GM19468 (cell line): ENCODE measurements at regions not wholly inside any gene's neighbourhood (a gene's known extent, or its start where the extent isn't known, plus 50 kb on each side); places are given as distances from the start of the nearest gene placed in this dataset.
"Not testable (repeated sequence)": the region's sequence is repeated elsewhere in the genome, so short reads cannot be mapped to it uniquely, and the experiment has no call there.

Experiments used
- ATAC-seq: cut with Tn5 transposase; IDR thresholded peaks from one replicate; pipeline ENCODE4 v1.9.1; 2021; ENCODE audit warnings: mild to moderate bottlenecking, moderate library complexity, moderate number of reproducible peaks; ENCODE audit not compliant: unreplicated experiment; ENCODE audit errors: extremely low read depth

DNA sequence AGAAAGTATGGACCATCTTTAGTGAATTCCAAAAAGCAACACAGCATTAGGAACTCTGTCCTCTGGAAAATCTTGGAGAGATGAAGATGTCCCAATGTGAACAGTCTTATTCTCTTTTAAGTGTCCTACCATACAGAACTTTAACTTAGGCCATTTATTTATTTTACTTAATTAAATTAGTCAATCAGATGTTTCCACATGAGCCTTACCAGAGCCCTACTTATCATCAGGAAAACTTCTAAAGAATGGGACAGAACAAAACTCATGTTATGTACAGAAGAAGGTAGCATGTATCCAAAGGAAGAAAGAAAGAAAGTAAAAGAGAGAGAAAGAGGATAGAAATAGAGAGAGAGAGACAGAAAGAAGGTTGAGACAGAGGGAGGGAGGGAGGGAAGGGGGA is 276.4 kb downstream of the ETV1 start:
- ATAC-seq, result no peak

DNA sequence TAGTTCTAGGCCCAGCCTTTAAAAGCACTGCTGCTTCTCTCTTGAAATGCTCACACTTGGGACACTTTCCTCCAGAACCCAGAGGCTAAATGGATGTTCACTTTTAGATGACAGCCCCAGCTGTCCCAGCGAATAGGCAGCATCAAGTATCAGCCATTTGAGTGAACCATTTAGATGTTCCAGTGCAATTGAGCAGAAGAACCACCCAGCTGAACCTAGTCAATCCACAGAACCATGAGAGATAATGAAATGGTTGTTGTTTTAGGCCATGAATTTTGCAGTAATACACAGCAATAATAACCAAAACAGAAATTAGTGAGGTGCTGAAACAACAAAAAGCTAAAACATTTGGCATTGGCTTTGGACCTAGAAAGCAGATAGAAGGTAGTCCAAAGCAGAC is 273.9 kb downstream of the ETV1 start:
- ATAC-seq, result no peak

DNA sequence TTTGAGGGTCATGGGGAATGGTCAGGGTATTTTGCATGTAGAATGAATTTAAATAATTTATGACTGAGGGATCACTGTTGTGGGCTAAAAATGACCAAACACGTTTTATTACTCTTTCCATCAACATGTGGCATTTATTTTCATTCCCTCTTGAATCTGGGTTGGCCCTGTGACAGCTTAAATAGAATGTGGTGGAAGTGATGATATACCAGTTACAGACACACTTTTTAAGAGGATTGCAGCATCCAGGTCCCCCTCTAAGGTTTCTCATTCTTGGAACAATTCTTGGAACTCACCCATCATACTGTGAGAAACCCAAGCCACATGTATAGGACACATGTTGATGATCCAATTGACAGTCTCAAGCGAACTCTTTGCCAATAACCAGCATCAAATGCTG is 272.4 kb downstream of the ETV1 start:
- ATAC-seq, result no peak

DNA sequence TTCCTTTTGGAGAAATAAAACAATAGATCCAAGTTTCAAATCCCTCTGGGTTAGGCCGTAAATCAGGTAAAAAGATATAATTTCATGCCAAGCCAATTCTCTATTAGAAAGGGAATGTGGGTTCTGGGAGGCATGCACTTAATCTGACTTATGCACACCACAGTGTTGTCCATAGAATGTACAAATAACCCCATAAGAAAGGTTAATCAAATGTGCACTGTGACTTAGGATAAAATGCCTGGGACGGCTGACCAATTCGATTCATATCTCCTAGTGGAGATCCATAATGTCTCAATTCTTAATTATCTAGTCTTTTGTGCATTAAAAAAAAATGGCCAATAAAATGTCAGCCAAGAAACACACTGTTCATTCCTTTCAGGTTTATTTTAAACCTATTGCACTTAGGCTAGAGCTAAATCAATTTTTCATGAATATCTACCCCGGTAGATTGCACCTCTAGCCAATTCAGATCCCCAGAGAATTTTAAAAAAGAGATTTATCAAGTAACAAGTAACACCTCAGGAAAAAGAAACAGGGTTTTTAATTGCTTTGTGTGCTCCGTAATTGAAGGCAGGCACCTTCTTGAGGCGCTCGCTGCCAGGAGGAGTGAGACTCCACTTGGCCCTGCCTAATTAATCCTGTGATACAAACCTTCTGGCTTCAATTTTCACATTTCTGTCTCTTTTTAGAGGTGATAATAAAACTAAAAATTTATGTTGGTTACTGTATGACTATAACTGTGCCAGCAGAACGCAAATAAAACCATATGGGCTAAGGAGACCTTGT is 265.1 kb downstream of the ETV1 start:
- no peak for ATAC-seq

DNA sequence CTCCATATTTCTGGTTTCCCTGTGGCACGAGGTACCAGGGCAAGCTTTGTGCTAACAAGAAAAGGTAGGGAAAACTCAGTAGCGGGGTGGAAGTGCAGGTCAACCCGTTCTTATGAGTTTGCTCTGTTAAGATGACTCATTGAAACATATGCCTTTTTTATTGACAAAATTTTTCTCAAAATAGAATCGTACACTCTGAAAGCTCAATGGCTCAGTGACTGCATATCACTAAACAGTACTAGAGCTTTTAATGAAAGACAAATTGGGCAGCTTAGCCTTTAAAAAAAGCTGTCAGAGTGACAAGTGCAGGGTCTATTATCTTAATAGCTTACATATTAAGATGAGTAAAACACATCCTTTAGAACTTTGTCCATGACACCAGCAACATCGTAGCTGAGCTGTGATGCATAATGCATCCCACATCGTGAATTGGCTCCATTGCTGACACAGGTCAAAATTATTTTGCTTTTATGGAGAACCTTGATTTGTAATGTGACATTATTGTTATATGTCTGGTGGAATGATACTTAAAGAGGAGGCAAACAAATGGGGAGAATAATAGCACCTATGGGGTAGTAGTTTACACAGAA is 264.4 kb downstream of the ETV1 start:
- no peak for ATAC-seq

DNA sequence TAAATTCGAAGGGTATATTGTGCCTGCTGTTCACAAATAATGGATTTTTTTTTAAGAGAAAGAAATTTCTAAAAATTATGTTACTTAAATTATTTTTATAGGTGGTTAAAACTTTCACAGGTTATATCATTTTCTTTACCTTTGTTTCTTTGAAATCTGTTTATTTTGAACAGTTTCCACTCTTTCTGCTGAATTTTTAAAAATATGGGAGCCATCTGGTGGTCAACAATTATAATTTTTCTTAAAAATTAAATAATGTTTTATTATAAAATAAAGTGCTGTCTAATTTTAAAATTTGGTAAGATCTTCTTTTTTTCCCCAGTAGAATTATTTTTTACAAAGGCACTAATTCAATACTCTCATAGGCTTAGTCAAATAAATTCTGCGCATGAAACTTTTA is 263.9 kb downstream of the ETV1 start:
- ATAC-seq, result no peak

DNA sequence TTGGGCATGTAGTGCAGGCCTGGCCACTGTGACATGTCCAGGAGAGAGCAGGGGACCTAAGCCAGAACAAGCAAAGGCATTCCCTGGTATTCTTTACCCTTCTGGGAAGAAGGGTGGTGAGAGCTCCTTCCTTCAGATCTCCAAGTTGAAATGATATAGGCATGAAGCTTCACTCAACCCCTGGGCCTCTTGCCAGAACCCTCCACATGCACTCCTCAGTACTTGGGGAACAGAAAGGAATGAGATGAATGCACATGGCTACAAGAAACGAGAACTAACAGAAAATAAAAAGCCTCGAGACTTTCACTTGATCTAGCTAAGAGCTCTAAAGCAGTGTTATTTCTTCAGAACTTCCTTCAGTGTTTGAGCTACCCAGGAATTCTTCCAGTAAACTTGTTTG is 262.2 kb downstream of the ETV1 start:
- no peak for ATAC-seq

DNA sequence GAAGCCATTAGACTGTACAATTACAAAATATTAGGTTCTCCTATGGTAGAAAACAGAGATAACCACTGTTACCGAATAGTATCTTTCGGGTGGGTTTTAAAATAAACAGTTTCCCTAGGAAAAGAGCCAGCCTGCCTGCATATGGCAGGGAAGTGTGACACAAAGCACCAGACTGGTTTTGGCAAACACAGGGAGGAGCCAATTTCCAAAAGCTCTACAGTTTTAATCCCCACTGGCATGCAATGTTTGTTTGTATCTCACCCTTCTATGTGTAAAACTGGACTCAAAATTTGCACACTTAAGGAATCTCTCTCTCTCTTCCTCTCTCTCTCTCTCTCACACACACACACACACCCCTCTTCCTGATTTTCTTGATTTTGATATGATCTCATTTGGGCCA is 261.7 kb downstream of the ETV1 start:
- ATAC-seq, result no peak

DNA sequence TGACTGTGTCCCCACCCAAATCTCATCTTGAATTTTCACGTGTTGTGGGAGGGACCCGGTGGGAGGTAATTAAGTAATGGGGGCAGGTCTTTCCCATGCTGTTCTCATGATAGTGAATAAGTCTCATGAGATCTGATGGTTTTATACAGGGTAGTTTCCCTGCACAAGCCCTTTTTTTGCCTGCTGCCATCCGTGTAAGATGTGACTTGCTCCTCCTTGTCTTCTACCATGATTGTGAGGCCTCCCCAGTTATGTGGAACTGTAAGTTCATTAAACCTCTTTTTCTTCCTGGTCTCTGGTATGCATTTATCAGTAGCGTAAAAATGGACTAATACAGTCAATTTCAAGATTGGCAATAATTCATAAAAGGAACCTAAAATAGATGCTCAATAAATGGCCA is 261.0 kb downstream of the ETV1 start:
- ATAC-seq, result not testable (repeated sequence)

DNA sequence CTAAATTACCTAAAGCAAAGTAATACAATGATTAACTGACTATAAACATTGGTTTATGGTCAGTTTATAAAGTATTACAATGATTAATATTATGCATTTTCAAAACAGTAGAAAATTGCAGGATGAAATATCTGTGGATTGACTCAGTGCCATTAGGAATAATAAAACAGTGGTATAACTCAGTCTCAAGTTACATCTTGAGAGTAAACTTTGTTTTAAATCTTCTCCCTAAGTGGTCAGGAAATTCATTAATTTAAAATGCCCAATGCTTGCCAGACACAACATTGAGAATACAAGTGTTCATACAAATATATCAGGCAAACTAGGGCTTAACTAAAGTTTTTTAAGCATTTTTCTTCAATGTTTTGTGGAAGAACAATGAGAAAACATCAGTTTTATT is 257.8 kb downstream of the ETV1 start:
- ATAC-seq, result no peak

DNA sequence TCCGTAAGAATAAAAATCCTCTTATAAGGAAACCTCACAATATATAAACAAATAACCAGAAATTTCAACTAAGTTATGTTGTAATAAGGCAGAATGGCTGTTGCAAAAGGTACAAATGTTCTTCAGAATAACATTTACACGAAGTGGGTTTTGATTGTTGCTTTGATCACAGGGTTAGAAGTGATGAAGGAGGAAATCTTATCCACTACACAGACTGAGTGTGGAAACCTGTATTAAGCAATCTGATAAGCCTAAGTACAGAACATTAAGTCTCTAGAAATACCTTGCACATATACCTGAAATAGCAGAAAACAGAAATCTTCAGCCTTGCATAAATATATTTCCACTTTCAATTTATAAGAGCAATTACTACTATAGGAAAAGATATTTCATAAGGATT is 251.9 kb downstream of the ETV1 start:
- ATAC-seq, result no peak

DNA sequence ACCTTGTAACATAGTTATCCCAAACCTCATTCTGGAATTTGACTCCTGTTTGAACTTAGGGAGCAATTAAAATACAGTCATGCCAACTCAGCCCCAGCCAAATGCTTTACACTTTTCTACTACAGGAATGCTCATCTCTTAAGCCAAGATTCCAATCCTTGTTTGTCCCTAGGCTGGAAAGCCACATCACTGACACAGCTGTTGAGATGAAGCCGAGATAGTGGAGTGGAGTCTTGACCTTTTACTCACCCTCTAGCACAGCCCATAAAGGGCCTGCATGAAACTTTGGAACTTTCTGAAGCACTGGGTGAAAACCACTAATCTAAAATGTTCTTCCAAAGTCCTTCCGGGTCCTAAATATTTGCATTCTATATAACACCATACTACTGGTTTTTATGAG is 247.3 kb downstream of the ETV1 start:
- no peak for ATAC-seq

DNA sequence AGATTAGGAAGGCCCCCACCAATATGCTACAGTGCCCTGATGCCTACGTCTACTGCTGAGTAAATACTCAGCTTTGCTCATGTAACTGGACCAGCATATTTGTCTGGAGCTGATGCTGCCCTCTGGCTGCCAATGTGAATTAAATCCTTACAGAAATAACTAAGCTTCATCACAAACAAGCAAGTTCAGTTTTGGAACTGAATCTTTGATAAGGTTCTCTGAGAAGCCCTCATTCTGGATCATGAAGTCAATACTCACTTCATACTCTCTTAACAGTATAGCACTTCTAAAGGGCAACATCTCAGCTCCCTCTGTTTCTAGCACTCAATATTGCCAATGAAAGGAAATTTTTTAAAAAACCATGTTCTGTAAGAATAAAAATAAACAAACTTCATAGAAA is 246.7 kb downstream of the ETV1 start:
- no peak for ATAC-seq

DNA sequence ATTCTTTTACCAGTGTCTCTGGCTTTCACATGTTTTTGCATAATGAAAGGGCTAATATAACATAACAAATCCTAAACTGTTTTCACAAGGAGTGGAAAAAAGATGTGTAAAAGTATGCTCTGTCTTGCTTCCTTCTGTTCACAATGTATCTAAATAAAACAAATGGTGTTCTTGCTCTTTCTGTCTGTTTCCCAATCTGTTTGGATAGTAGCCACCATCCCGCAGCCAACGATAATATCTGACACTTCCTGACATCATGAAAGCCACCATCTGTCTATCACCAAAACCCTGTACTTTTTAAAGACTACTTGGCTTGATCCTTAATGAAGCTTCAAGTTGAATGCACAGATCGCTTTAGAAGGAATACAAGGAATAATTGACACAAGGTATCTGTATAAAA is 246.2 kb downstream of the ETV1 start:
- no peak for ATAC-seq

DNA sequence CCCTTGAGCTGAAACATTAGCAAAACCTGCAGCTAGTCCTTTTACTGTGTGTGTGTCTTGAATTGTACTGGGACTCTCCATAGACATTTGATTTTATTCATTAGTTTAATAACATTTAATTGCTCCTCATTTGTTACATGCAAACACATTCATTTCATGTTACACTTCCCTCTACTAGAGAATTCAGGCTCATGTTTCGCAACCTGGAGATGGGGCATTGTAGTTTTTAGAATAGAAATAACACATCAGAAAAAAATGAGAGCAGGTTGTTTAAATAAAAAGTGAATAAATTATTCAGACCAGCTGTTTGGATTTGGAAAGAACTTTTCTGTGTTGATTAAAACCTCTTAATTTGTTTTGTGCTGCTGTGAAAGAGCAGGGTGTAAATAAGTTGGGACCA is 243.9 kb downstream of the ETV1 start:
- ATAC-seq, result no peak

DNA sequence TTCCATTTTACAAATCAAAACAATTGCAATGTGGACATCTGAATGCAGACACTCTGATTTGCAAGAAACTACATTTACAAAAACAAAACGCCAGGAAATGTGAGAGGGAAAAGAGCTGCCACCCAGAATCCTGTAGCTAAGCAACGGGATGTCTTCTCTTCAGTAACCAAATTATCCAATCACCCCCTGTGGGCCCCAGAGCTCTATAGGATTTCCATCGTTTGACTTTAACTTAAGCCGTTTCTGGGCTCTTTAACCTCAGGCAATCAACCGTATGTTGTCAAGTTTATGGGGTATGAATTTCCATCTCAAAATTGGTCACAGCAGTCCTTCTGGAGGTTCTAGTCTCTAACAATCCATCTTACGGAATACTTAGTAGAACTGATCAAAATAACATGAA is 240.5 kb downstream of the ETV1 start:
- ATAC-seq, result no peak

DNA sequence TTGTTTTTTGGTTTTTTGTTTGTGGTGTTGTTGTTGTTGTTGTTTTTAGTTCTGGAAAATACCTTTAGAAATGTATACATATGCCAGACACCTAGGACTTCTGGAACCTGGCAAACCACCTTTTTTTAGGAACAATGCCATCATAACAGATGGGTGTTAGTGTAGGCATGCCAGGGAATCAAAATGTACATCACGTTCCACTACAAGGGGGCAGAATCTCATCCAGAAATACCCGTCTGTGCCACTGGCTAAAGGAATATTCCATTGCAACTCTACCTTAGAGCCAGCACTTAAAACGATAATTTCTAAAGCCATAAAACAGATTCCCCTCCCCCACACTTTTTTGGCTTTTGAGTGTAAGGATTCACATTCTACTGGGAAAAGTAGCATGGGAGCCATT is 239.8 kb downstream of the ETV1 start:
- no peak for ATAC-seq

DNA sequence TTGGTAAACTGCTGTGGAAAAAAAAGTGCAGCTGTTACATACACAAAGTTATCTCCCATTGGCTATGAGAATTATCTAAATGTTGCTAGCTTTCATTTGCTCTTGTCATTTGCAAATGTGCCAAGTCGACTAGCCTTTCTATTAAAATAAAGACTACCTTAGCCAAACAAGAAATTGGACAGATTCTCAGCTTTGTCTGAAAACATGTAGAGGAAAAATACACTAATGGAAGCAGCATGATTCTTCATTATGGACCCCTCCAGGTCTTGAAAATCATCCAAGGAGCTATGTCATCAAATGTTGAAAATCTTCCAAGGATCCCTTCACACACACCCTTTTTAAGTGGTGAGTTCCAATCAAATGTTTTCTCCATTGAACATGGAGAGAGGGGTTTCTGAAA is 237.7 kb downstream of the ETV1 start:
- no peak for ATAC-seq

DNA sequence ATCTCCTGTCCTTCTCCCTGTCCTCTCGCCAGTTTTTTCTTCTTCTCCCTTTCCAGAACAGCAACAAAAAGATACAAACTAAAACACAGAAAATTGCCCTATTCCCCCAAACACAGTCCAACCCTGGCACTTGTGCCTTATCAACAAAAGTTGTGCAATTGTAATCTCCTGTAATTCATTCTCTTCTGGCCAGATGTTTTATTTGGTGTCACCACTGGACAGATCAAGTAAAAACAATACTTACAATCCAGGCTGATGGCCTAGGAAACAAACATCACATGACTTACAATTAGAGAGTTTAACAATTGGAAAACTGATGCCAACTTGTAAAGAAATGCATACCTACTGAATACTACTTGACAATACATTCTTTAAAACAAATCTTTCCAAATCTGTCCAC is 231.6 kb downstream of the ETV1 start:
- ATAC-seq, result no peak

DNA sequence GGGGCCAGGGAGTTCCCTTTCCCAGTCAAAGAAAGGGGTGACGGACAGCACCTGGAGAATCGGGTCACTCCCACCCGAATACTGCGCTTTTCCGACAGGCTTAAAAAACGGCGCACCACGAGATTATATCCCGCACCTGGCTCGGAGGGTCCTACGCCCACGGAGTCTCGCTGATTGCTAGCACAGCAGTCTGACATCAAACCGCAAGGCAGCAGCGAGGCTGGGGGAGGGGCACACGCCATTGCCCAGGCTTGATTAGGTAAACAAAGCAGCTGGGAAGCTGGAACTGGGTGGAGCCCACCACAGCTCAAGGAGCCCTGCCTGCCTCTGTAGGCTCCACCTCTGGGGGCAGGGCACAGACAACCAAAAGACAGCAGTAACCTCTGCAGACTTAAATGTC is 223.6 kb downstream of the ETV1 start:
- ATAC-seq, result not testable (repeated sequence)

DNA sequence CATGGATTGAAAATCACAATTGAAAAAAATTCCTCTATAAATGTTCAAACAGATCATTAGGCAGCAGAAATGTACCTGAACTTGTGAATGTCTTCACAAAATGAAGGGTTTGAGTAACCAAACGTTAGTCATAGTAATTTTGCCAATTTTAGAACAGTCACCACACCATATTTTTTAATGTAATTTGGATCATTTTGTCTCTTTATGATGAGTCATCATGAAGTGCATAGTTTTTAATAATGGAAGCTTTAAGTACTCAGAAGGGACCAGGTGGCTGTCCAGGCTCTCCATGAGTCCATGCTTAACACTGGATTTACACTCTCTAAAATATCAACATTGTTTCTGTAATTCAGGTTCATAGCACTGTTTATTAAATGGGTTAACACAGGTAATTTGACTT is 219.2 kb downstream of the ETV1 start:
- ATAC-seq, result no peak

DNA sequence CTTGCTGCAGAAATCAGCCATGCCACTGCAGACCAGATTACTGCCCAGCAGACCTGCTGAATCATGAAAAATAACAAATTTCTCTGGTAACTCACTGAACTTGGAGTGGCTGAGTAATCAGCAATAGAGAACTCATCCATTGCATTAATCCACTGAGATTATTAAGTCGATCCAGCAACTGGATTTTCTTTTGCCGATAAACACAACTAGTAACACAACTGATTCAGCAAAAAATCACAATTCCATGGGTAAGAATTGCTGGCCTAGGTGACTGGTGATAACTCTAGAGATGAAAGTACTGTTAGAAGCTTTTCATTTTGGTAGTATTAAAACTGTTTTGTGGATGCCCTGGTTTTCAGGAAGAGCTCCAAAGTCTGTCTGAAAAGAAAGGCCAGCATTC is 214.5 kb downstream of the ETV1 start:
- no peak for ATAC-seq
